Epithelial cell of proximal tubule (primary cell): ENCODE measurements at regions not wholly inside any gene's neighbourhood (a gene's known extent, or its start where the extent isn't known, plus 50 kb on each side); places are given as distances from the start of the nearest gene placed in this dataset.

ENCODE experiments used
- DNase-seq: peaks from one replicate; pipeline ENCODE4 v3.0.0-alpha.2; 2011; ENCODE audit warnings: low read depth
- H3K4me3 ChIP-seq: 2 replicates; pipeline ENCODE4 v1.5.1; 2011; ENCODE audit warnings: low read depth, mild to moderate bottlenecking, low read length
- CTCF ChIP-seq: conservative IDR thresholded peaks from 2 replicates; pipeline ENCODE4 v1.5.1; 2012; ENCODE audit warnings: low read depth, mild to moderate bottlenecking, low read length

GRCh38 chr2:14270036-14270582 is 362.4 kb upstream of the LRATD1 start:
- no peak for TF ChIP-seq CTCF
- no peak for DNase-seq
- H3K4me3 ChIP-seq = no peak overlapping the region

GRCh38 chr2:14272396-14273075 is 360.0 kb upstream of the LRATD1 start:
- DNase-seq = no peak
- no peak for TF ChIP-seq CTCF

GRCh38 chr2:14273650-14274049 is 358.9 kb upstream of the LRATD1 start:
- no peak overlapping the region for H3K4me3 ChIP-seq
- DNase-seq = no peak
- no peak for TF ChIP-seq CTCF

More at GRCh38 chr2:14272396-14273075, 360.0 kb upstream of the LRATD1 start:
- H3K4me3 ChIP-seq = no peak overlapping the region

GRCh38 chr2:14284244-14284643 is 348.3 kb upstream of the LRATD1 start:
- no peak for DNase-seq
- H3K4me3 ChIP-seq = no peak overlapping the region
- TF ChIP-seq CTCF = no peak

- no peak for DNase-seq
- TF ChIP-seq CTCF = no peak
- H3K4me3 ChIP-seq = no peak overlapping the region
Measured at GRCh38 chr2:14285812-14286211, 346.7 kb upstream of the LRATD1 start.

GRCh38 chr2:14288016-14288415 is 344.5 kb upstream of the LRATD1 start:
- H3K4me3 ChIP-seq = no peak overlapping the region
- no peak for TF ChIP-seq CTCF
- no peak for DNase-seq

GRCh38 chr2:14292964-14293363 is 339.6 kb upstream of the LRATD1 start:
- no peak overlapping the region for H3K4me3 ChIP-seq
- no peak for DNase-seq
- no peak for TF ChIP-seq CTCF
